HEK293 (cell line): ENCODE measurements at regions not wholly inside any gene's neighbourhood (a gene's known extent, or its start where the extent isn't known, plus 50 kb on each side); places are given as distances from the start of the nearest gene placed in this dataset.

Experiments used
- CTCF ChIA-PET: fragments of 350-600 bp; formaldehyde crosslinking; extraction: SDS; loops from one replicate; lab custom pipeline; 2021; ENCODE audit warnings: antibody characterized with exemption; lab: Yijun Ruan, JAX
- POLR2A ChIA-PET: fragments of 300-600 bp; formaldehyde crosslinking; extraction: SDS; loops from one replicate; lab custom pipeline; 2020; ENCODE audit warnings: antibody characterized with exemption, inconsistent platforms; lab: Yijun Ruan, JAX
- H3K27ac ChIP-seq: fragments of 200-500 bp; sonication (Bioruptor generic); 2 replicates; pipeline ENCODE4 v1.5.1; 2014; ENCODE audit warnings: low read depth, low read length, control low read depth, inconsistent platforms; ENCODE audit errors: extremely low read depth
- H3K36me3 ChIP-seq, 2 experiments: fragments of 200-500 bp in 1 of 2; sonication (Bioruptor generic) in 1 of 2; 1 replicate in 1 of 2; 2 replicates in 1 of 2; pipeline ENCODE4 v1.5.1; 2014 to 2017; ENCODE audit warnings: inconsistent platforms in 2 of 2, low read length in 2 of 2; ENCODE audit not compliant: control insufficient read depth in 2 of 2, insufficient read depth in 1 of 2
- H3K4me1 ChIP-seq: fragments of 200-500 bp; sonication (Bioruptor generic); 2 replicates; pipeline ENCODE4 v1.5.1; 2014; ENCODE audit warnings: mild to moderate bottlenecking, low read length, inconsistent platforms; ENCODE audit not compliant: control insufficient read depth, insufficient read depth
- H3K4me3 ChIP-seq: 2 replicates; pipeline ENCODE4 v1.5.1; 2011; ENCODE audit warnings: low read depth, mild to moderate bottlenecking, control low read depth, low read length, moderate library complexity
- H3K9me3 ChIP-seq: fragments of 200-500 bp; sonication (Bioruptor generic); 2 replicates; pipeline ENCODE4 v1.5.1; 2014; ENCODE audit warnings: low read depth, low read length, inconsistent platforms; ENCODE audit not compliant: control insufficient read depth, insufficient read depth
- AEBP2 ChIP-seq: fragments of 450-650 bp; formaldehyde crosslinking; IDR thresholded peaks from 2 replicates; pipeline ENCODE4 v1.5.1; 2016; ENCODE audit warnings: missing biosample characterization, missing genetic modification characterization, borderline replicate concordance
- CTCF ChIP-seq: fragments of 450-650 bp; formaldehyde crosslinking; IDR thresholded peaks from 2 replicates; pipeline ENCODE4 v1.5.1; 2016; ENCODE audit warnings: missing biosample characterization, missing genetic modification characterization
- FEZF1 ChIP-seq: fragments of 450-650 bp; formaldehyde crosslinking; IDR thresholded peaks from 2 replicates; pipeline ENCODE4 v1.5.1; 2016; ENCODE audit warnings: missing biosample characterization, missing genetic modification characterization
- KLF16 ChIP-seq: fragments of 450-650 bp; formaldehyde crosslinking; IDR thresholded peaks from 2 replicates; pipeline ENCODE4 v1.5.1; 2017; ENCODE audit warnings: missing biosample characterization, missing genetic modification characterization
- PBX3 ChIP-seq: sonication (generic); formaldehyde crosslinking; IDR thresholded peaks from 2 replicates; pipeline ENCODE4 v1.8.1; 2022; ENCODE audit warnings: mild to moderate bottlenecking, moderate library complexity, missing genetic modification reagents
- SCRT1 ChIP-seq: fragments of 450-650 bp; formaldehyde crosslinking; IDR thresholded peaks from 2 replicates; pipeline ENCODE4 v1.5.1; 2016; ENCODE audit warnings: missing biosample characterization, missing genetic modification characterization, borderline replicate concordance
- ZNF148 ChIP-seq: fragments of 450-650 bp; formaldehyde crosslinking; IDR thresholded peaks from 2 replicates; pipeline ENCODE4 v1.5.0; 2017; ENCODE audit warnings: missing biosample characterization, missing genetic modification characterization, borderline replicate concordance
- ZNF223 ChIP-seq: fragments of 450-650 bp; formaldehyde crosslinking; IDR thresholded peaks from 2 replicates; pipeline ENCODE4 v1.5.1; 2016; ENCODE audit warnings: missing biosample characterization, missing genetic modification characterization
- ZNF274 ChIP-seq, 2 experiments: fragments of 200-500 bp in 1 of 2; fragments of 450-650 bp in 1 of 2; sonication (Bioruptor generic) in 1 of 2; formaldehyde crosslinking in 1 of 2; IDR thresholded peaks; 2 replicates each; pipeline versions ENCODE4 v1.5.1 to v1.6.1; 2014 to 2016; ENCODE audit warnings: borderline replicate concordance in 1 of 2, inconsistent platforms in 1 of 2, low read length in 1 of 2, missing biosample characterization in 1 of 2, missing genetic modification characterization in 1 of 2
- ZNF521 ChIP-seq: fragments of 450-650 bp; formaldehyde crosslinking; IDR thresholded peaks from 2 replicates; pipeline ENCODE4 v1.5.1; 2017; ENCODE audit warnings: missing biosample characterization, mild to moderate bottlenecking, missing genetic modification characterization
- ZNF555 ChIP-seq: fragments of 450-650 bp; formaldehyde crosslinking; conservative IDR thresholded peaks from 2 replicates; pipeline ENCODE4 v1.5.1; 2017; ENCODE audit warnings: missing biosample characterization, mild to moderate bottlenecking, missing genetic modification characterization, inconsistent platforms
- ZNF660 ChIP-seq: fragments of 450-650 bp; IDR thresholded peaks from 2 replicates; pipeline ENCODE4 v1.5.1; 2018; ENCODE audit warnings: missing biosample characterization, mild to moderate bottlenecking, missing genetic modification characterization
- ZNF692 ChIP-seq: fragments of 450-650 bp; formaldehyde crosslinking; IDR thresholded peaks from 2 replicates; pipeline ENCODE4 v1.5.1; 2016; ENCODE audit warnings: missing biosample characterization, missing genetic modification characterization
- ZNF704 ChIP-seq: fragments of 450-650 bp; formaldehyde crosslinking; IDR thresholded peaks from 2 replicates; pipeline ENCODE4 v1.5.1; 2016; ENCODE audit warnings: missing biosample characterization, missing genetic modification characterization
- ZXDB ChIP-seq: fragments of 450-650 bp; formaldehyde crosslinking; IDR thresholded peaks from 2 replicates; pipeline ENCODE4 v1.5.1; 2016; ENCODE audit warnings: missing biosample characterization, missing genetic modification characterization
- TF ChIP-seq, protein P1 (sequence below): fragments of 450-650 bp; formaldehyde crosslinking; IDR thresholded peaks from 2 replicates; pipeline ENCODE4 v1.5.1; 2016; ENCODE audit warnings: missing biosample characterization, missing genetic modification characterization, low read depth
- TF ChIP-seq, protein P2 (sequence below): fragments of 450-650 bp; formaldehyde crosslinking; optimal IDR thresholded peaks from 2 replicates; pipeline ENCODE3; 2016; ENCODE audit warnings: missing biosample characterization, mild to moderate bottlenecking, missing genetic modification characterization

- ChIA-PET POLR2A (no interaction called here), CTCF (no interaction called here)
- Histone ChIP-seq H3K36me3 (no peaks in the 10 kb centered on the region), H3K27ac (no peak overlapping the region), H3K4me3 (no peak overlapping the region), H3K9me3 (no peaks in the 10 kb centered on the region), H3K4me1 (no peaks in the 10 kb centered on the region)
- TF ChIP-seq SCRT1, result no peak
- TF ChIP-seq AEBP2, result no peak
- no peak for TF ChIP-seq ZXDB
- TF ChIP-seq, protein P1, sequence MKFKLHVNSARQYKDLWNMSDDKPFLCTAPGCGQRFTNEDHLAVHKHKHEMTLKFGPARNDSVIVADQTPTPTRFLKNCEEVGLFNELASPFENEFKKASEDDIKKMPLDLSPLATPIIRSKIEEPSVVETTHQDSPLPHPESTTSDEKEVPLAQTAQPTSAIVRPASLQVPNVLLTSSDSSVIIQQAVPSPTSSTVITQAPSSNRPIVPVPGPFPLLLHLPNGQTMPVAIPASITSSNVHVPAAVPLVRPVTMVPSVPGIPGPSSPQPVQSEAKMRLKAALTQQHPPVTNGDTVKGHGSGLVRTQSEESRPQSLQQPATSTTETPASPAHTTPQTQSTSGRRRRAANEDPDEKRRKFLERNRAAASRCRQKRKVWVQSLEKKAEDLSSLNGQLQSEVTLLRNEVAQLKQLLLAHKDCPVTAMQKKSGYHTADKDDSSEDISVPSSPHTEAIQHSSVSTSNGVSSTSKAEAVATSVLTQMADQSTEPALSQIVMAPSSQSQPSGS, result 0 out of 2 replicates have a peak, but pooled peaks have one; percentile 38
These were observed 518.0 kb downstream of the ADCYAP1 start for GRCh38 chr18:1422634-1423033.

DNA sequence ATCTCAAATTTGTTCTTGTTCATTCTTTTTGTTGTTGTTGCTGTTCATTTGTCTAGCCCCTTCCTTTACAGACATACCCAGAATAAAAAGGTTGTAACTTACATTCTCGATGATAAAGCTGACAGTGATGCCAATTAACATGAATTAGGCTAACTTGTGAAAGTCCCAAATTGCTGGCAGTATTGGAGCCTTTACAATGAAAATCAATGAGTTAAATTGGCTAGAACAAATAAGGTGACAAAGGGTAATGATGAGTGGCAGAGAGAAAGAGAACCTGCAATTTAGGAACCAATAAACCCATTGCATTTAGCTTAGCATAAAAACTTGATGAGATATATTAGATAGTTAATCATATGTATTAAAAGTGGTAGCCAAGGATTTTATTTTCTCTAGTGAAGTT, 521.0 kb downstream of the ADCYAP1 start:
- Histone ChIP-seq H3K36me3 (no peaks in the 10 kb centered on the region), H3K9me3 (no peaks in the 10 kb centered on the region), H3K4me3 (no peak overlapping the region), H3K27ac (no peak overlapping the region), H3K4me1 (no peaks in the 10 kb centered on the region)
- ChIA-PET POLR2A (no interaction called here), CTCF (interaction anchor here (0.6 kb wide), 1 partner anchor 1069 kb away, joined by 3 read pairs; no protein-coding TSS in a partner anchor)
- TF ChIP-seq CTCF, result no peak
- no peak for TF ChIP-seq ZNF521 (tag by site-specific recombination)
- TF ChIP-seq, protein P2, sequence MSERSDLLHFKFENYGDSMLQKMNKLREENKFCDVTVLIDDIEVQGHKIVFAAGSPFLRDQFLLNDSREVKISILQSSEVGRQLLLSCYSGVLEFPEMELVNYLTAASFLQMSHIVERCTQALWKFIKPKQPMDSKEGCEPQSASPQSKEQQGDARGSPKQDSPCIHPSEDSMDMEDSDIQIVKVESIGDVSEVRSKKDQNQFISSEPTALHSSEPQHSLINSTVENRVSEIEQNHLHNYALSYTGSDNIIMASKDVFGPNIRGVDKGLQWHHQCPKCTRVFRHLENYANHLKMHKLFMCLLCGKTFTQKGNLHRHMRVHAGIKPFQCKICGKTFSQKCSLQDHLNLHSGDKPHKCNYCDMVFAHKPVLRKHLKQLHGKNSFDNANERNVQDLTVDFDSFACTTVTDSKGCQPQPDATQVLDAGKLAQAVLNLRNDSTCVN (tag by site-specific recombination), result no peak
- no peak for TF ChIP-seq KLF16 (tag by site-specific recombination)
- TF ChIP-seq ZNF704, result no peak
- TF ChIP-seq ZNF148 (tag by site-specific recombination), result no peak
- TF ChIP-seq ZNF692 (tag by site-specific recombination), result no peak
- no peak for TF ChIP-seq ZNF223 (tag by site-specific recombination)
- no peak for TF ChIP-seq ZNF274 (IDR thresholded peaks at IDR 0.05; ENCODE audit: low read length)
- no peak for TF ChIP-seq ZNF274 (tag by site-specific recombination; IDR thresholded peaks at IDR 0.05; ENCODE audit: borderline replicate concordance)
- no peak for TF ChIP-seq ZNF555 (tag by site-specific recombination)
- TF ChIP-seq FEZF1 (tag by site-specific recombination), result no peak
- no peak for TF ChIP-seq PBX3 (CRISPR knock-in tag)
- no peak for TF ChIP-seq ZNF660 (tag by site-specific recombination)
